ENCODE measurements at regions not wholly inside any gene's neighbourhood (a gene's known extent, or its start where the extent isn't known, plus 50 kb on each side); places are given as distances from the start of the nearest gene placed in this dataset.

- POLR2A ChIA-PET, result no interaction called here
- FAIRE-seq (no peak), ATAC-seq (no peak), DNase-seq (ENCODE audit: low read depth, low spot score) (no peak)
- H3K9me3 ChIP-seq (replicated peaks; ENCODE audit: control insufficient read depth, insufficient read depth, low read length), result no peaks in the 10 kb centered on the region
- 0% methylated on average over 3 of the region's 3 CpGs for WGBS (ENCODE audit: insufficient coverage, insufficient replicate concordance, low lambda C conversion rate, missing lambda C conversion rate)
- intact Hi-C loops (cut with micrococcal nuclease; ENCODE audit: unreplicated experiment) (no loop called here), in situ Hi-C loops (cut with MboI) (no loop called here)
- no peaks in the 10 kb centered on the region for H4K20me1 ChIP-seq (ENCODE audit: control insufficient read depth, insufficient read depth)
- TF ChIP-seq USF1 (IDR thresholded peaks at IDR 0.05; ENCODE audit: borderline replicate concordance, extremely low read length, insufficient read depth, low read depth, low read length) (no peak), TBL1XR1 (IDR thresholded peaks at IDR 0.05; ENCODE audit: low read depth, low read length) (no peak), HDAC6 (IDR thresholded peaks at IDR 0.05; ENCODE audit: unreplicated experiment) (no peak), GABPA (IDR thresholded peaks at IDR 0.05; ENCODE audit: low read depth) (no peak), MYB (IDR thresholded peaks at IDR 0.05; ENCODE audit: borderline replicate concordance, low read depth, low read length) (no peak)
- H3K4me2 ChIP-seq (ENCODE audit: control insufficient read depth, insufficient read depth), result no peak overlapping the region
- H3K4me1 ChIP-seq (ENCODE audit: control insufficient read depth, insufficient read depth, low read length), result no peaks in the 10 kb centered on the region
- H3K27ac ChIP-seq (ENCODE audit: control insufficient read depth, insufficient read depth), result no peak overlapping the region
- no peak overlapping the region for H3K4me3 ChIP-seq
- H3K27me3 ChIP-seq (replicated peaks in 1 of 2; ENCODE audit: control insufficient read depth in 2 of 2, insufficient read depth in 2 of 2, low read length in 1 of 2), result no peaks in the 10 kb centered on the region; a peak in 1 of 4 replicates
- RAD21 ChIA-PET (ENCODE audit: unreplicated experiment), result no interaction called here
- no peaks in the 10 kb centered on the region for H3K36me3 ChIP-seq (ENCODE audit: control insufficient read depth in 2 of 2, insufficient read depth in 2 of 2, low read length in 1 of 2)
- no TSS peak for BruUV-seq (replicated peaks)
- SMC1A ChIA-PET (ENCODE audit: uncharacterized antibody, unreplicated experiment), result no interaction called here
- H3K9ac ChIP-seq (ENCODE audit: control insufficient read depth, insufficient read depth, low read length), result no peak overlapping the region
- no peak overlapping the region for H2AFZ ChIP-seq (ENCODE audit: control insufficient read depth, low read depth, low read length)
- CTCF ChIA-PET, result no interaction called here
- H3K79me2 ChIP-seq (ENCODE audit: control insufficient read depth, insufficient read depth, low read length), result no peaks in the 10 kb centered on the region
These were observed 53.5 kb upstream of the DCBLD2 start for GRCh38 chr3:98954791-98955604.

- 0% methylated on average over 1 of the region's 1 CpG for WGBS (ENCODE audit: insufficient coverage, insufficient replicate concordance, low lambda C conversion rate, missing lambda C conversion rate)
- Histone ChIP-seq H3K27me3 (replicated peaks in 1 of 2; ENCODE audit: control insufficient read depth in 2 of 2, insufficient read depth in 2 of 2, low read length in 1 of 2) (no peaks in the 10 kb centered on the region; a peak in 1 of 4 replicates), H3K79me2 (ENCODE audit: control insufficient read depth, insufficient read depth, low read length) (no peaks in the 10 kb centered on the region), H3K4me3 (no peak overlapping the region), H3K4me1 (ENCODE audit: control insufficient read depth, insufficient read depth, low read length) (no peaks in the 10 kb centered on the region), H3K27ac (ENCODE audit: control insufficient read depth, insufficient read depth) (no peak overlapping the region), H3K4me2 (ENCODE audit: control insufficient read depth, insufficient read depth) (no peak overlapping the region), H3K36me3 (ENCODE audit: control insufficient read depth in 2 of 2, insufficient read depth in 2 of 2, low read length in 1 of 2) (no peaks in the 10 kb centered on the region), H3K9ac (ENCODE audit: control insufficient read depth, insufficient read depth, low read length) (no peak overlapping the region), H2AFZ (ENCODE audit: control insufficient read depth, low read depth, low read length) (no peak overlapping the region), H3K9me3 (replicated peaks; ENCODE audit: control insufficient read depth, insufficient read depth, low read length) (no peaks in the 10 kb centered on the region), H4K20me1 (ENCODE audit: control insufficient read depth, insufficient read depth) (no peaks in the 10 kb centered on the region)
- DNase-seq (ENCODE audit: low read depth, low spot score), result no peak
- intact Hi-C loops (cut with micrococcal nuclease; ENCODE audit: unreplicated experiment), result no loop called here
- SMC1A ChIA-PET (ENCODE audit: uncharacterized antibody, unreplicated experiment), result no interaction called here
- in situ Hi-C loops (cut with MboI), result no loop called here
- BruUV-seq (replicated peaks), result no TSS peak
- ATAC-seq, result no peak
- no peak for FAIRE-seq
- TF ChIP-seq CEBPZ (IDR thresholded peaks at IDR 0.05; ENCODE audit: low read depth, low read length), result no peak
- no peak for TF ChIP-seq NFYA (IDR thresholded peaks at IDR 0.05; ENCODE audit: borderline replicate concordance, low read depth, low read length)
- no peak for TF ChIP-seq USF2 (IDR thresholded peaks at IDR 0.05; ENCODE audit: borderline replicate concordance, low read depth, low read length)
- TF ChIP-seq BCL11A (IDR thresholded peaks at IDR 0.05; ENCODE audit: low read depth, low read length), result no peak
- TF ChIP-seq NR2F1 (conservative IDR thresholded peaks at IDR 0.05), result no peak
- POLR2A ChIA-PET, result no interaction called here
- RAD21 ChIA-PET (ENCODE audit: unreplicated experiment), result no interaction called here
- CTCF ChIA-PET, result no interaction called here
These were observed 52.7 kb upstream of the DCBLD2 start for GRCh38 chr3:98954242-98954641.
